ENCODE measurements at regions not wholly inside any gene's neighbourhood (a gene's known extent, or its start where the extent isn't known, plus 50 kb on each side); places are given as distances from the start of the nearest gene placed in this dataset.

GRCh38 chr20:37643400-37643799 is 50.4 kb upstream of the CTNNBL1 start:
- DNase-seq (ENCODE audit: low read depth) = no peak

- DNase-seq (ENCODE audit: low read depth) = no peak
Measured at GRCh38 chr20:37642246-37642645, 51.6 kb upstream of the CTNNBL1 start.

GRCh38 chr20:37640600-37641561 is 52.9 kb upstream of the CTNNBL1 start:
- DNase-seq (ENCODE audit: low read depth) = no peak

GRCh38 chr20:37638527-37638926 is 55.3 kb upstream of the CTNNBL1 start:
- no peak for DNase-seq (ENCODE audit: low read depth)

- DNase-seq (ENCODE audit: low read depth) = no peak
Measured at GRCh38 chr20:37636977-37637376, 56.9 kb upstream of the CTNNBL1 start.

GRCh38 chr20:37636212-37636975 is 57.4 kb upstream of the CTNNBL1 start:
- no peak for DNase-seq (ENCODE audit: low read depth)

- DNase-seq (ENCODE audit: low read depth) = no peak
Measured at GRCh38 chr20:37630993-37631392, 62.8 kb upstream of the CTNNBL1 start.

GRCh38 chr20:37630166-37630565 is 63.7 kb upstream of the CTNNBL1 start:
- DNase-seq (ENCODE audit: low read depth) = no peak

GRCh38 chr20:37627767-37628130 is 66.1 kb upstream of the CTNNBL1 start:
- no peak for DNase-seq (ENCODE audit: low read depth)

- peak; percentile 15 for DNase-seq (ENCODE audit: low read depth)
Measured at GRCh38 chr20:37627060-37627766, 66.6 kb upstream of the CTNNBL1 start.

GRCh38 chr20:37624963-37625362 is 68.9 kb upstream of the CTNNBL1 start:
- no peak for DNase-seq (ENCODE audit: low read depth)

- DNase-seq (ENCODE audit: low read depth) = no peak
Measured at GRCh38 chr20:37622728-37623127, 71.1 kb upstream of the CTNNBL1 start.

GRCh38 chr20:37619496-37619895 is 74.3 kb upstream of the CTNNBL1 start:
- no peak for DNase-seq (ENCODE audit: low read depth)

GRCh38 chr20:37616110-37616425 is 77.8 kb upstream of the CTNNBL1 start:
- no peak for DNase-seq (ENCODE audit: low read depth)

- DNase-seq (ENCODE audit: low read depth) = peak; percentile 14
Measured at GRCh38 chr20:37615340-37616109, 78.3 kb upstream of the CTNNBL1 start.

- no peak for DNase-seq (ENCODE audit: low read depth)
Measured at GRCh38 chr20:37611852-37612251, 82.0 kb upstream of the CTNNBL1 start.

GRCh38 chr20:37611346-37611745 is 82.5 kb upstream of the CTNNBL1 start:
- no peak for DNase-seq (ENCODE audit: low read depth)

- DNase-seq (ENCODE audit: low read depth) = no peak
Measured at GRCh38 chr20:37610203-37610798, 82.6 kb upstream of the BLCAP start.

- DNase-seq (ENCODE audit: low read depth) = no peak
Measured at GRCh38 chr20:37602634-37603033, 75.0 kb upstream of the BLCAP start.

GRCh38 chr20:37600486-37600885 is 72.8 kb upstream of the BLCAP start:
- no peak for DNase-seq (ENCODE audit: low read depth)

- no peak for DNase-seq (ENCODE audit: low read depth)
Measured at GRCh38 chr20:37598575-37599342, 71.1 kb upstream of the BLCAP start.

All from CMK (cell line).